SK-N-SH (cell line): ENCODE measurements at regions not wholly inside any gene's neighbourhood (a gene's known extent, or its start where the extent isn't known, plus 50 kb on each side); places are given as distances from the start of the nearest gene placed in this dataset.

ENCODE experiments used
- CHD2 ChIP-seq: fragments of 150-350 bp; IDR thresholded peaks from 2 replicates; pipeline ENCODE4 v1.6.1; 2018; ENCODE audit warnings: low read length; ENCODE audit not compliant: partially characterized antibody
- ELF1 ChIP-seq: IDR thresholded peaks from 2 replicates; pipeline ENCODE4 v1.4.0; 2012
- EZH2phosphoT487 ChIP-seq: fragments of 200-600 bp; sonication (generic); IDR thresholded peaks from 2 replicates; pipeline ENCODE4 v1.6.1; 2017; ENCODE audit warnings: low read depth, mixed run types, mild to moderate bottlenecking, antibody characterized with exemption, moderate library complexity, borderline replicate concordance
- FOXM1 ChIP-seq: IDR thresholded peaks from 2 replicates; pipeline ENCODE4 v1.4.0; 2012; ENCODE audit warnings: low read depth, mild to moderate bottlenecking
- GATA2 ChIP-seq: sonication (generic); formaldehyde crosslinking; IDR thresholded peaks from 2 replicates; pipeline ENCODE4 v1.5.0; 2020; ENCODE audit warnings: mild to moderate bottlenecking, missing genetic modification reagents
- POLR2AphosphoS5 ChIP-seq: IDR thresholded peaks from 2 replicates; pipeline ENCODE4 v1.6.1; 2012; ENCODE audit warnings: low read depth, low read length
- RAD21 ChIP-seq: IDR thresholded peaks from 2 replicates; pipeline ENCODE4 v1.6.1; 2012; ENCODE audit warnings: mild to moderate bottlenecking, low read length
- SIN3A ChIP-seq: IDR thresholded peaks from 2 replicates; pipeline ENCODE4 v1.6.1; 2012; ENCODE audit warnings: low read depth, mild to moderate bottlenecking, low read length, moderate library complexity, borderline replicate concordance
- TF ChIP-seq, protein P1 (sequence below): fragments of 200-600 bp; sonication (generic); IDR thresholded peaks from 2 replicates; pipeline ENCODE4 v1.6.1; 2017; ENCODE audit warnings: antibody characterized with exemption, mild to moderate bottlenecking, moderate library complexity

DNA sequence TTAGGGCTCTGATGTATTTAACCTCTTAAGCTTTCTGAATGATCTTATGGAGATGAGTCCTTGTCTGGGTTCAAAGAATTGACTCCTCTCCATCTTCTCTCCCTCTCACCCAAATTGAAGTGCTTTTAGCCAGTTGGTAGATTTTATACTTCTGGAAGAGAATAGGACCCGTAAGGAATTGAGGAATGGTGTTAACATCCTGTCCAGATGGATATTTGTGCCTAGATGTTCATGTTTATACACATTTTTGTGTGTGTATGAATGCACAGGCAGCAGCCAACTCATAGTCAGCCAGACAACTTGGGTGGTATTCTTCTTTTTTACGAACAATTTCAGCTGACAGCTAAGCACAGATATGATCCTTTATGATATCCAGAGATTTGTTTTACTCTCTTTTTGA is 449.6 kb upstream of the RGS6 start:
- TF ChIP-seq, protein P1, sequence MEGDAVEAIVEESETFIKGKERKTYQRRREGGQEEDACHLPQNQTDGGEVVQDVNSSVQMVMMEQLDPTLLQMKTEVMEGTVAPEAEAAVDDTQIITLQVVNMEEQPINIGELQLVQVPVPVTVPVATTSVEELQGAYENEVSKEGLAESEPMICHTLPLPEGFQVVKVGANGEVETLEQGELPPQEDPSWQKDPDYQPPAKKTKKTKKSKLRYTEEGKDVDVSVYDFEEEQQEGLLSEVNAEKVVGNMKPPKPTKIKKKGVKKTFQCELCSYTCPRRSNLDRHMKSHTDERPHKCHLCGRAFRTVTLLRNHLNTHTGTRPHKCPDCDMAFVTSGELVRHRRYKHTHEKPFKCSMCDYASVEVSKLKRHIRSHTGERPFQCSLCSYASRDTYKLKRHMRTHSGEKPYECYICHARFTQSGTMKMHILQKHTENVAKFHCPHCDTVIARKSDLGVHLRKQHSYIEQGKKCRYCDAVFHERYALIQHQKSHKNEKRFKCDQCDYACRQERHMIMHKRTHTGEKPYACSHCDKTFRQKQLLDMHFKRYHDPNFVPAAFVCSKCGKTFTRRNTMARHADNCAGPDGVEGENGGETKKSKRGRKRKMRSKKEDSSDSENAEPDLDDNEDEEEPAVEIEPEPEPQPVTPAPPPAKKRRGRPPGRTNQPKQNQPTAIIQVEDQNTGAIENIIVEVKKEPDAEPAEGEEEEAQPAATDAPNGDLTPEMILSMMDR, result no peak
- no peak for TF ChIP-seq GATA2
- no peak for TF ChIP-seq EZH2phosphoT487
- TF ChIP-seq POLR2AphosphoS5, result no peak
- no peak for TF ChIP-seq ELF1
- no peak for TF ChIP-seq CHD2
- no peak for TF ChIP-seq FOXM1
- no peak for TF ChIP-seq SIN3A
- TF ChIP-seq RAD21, result no peak
